EL (cell line): ENCODE measurements at regions not wholly inside any gene's neighbourhood (a gene's known extent, or its start where the extent isn't known, plus 50 kb on each side); places are given as distances from the start of the nearest gene placed in this dataset.

ENCODE experiments used
- DNase-seq: peaks from one replicate; pipeline ENCODE4 v3.0.0-alpha.2; 2016

GRCh38 chr2:80854831-80855230 is 550.3 kb upstream of the LRRTM1 start:
- no peak for DNase-seq

DNA sequence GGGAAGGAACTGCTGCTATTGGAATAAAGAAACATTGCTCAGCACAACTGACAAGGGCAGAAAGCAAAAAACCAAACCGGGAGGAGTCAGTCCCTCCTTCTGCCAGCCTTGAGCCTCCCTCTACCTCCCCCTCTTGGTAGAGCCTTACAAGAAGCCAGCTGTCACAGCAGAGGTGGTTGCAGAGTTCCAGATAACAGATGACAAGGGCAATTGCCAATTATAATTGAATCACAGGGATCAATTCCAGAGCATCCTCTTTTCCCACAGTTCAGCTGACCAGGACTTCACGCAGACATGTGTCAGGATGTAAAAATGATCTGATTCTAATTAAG is 548.2 kb upstream of the LRRTM1 start:
- no peak for DNase-seq

DNA sequence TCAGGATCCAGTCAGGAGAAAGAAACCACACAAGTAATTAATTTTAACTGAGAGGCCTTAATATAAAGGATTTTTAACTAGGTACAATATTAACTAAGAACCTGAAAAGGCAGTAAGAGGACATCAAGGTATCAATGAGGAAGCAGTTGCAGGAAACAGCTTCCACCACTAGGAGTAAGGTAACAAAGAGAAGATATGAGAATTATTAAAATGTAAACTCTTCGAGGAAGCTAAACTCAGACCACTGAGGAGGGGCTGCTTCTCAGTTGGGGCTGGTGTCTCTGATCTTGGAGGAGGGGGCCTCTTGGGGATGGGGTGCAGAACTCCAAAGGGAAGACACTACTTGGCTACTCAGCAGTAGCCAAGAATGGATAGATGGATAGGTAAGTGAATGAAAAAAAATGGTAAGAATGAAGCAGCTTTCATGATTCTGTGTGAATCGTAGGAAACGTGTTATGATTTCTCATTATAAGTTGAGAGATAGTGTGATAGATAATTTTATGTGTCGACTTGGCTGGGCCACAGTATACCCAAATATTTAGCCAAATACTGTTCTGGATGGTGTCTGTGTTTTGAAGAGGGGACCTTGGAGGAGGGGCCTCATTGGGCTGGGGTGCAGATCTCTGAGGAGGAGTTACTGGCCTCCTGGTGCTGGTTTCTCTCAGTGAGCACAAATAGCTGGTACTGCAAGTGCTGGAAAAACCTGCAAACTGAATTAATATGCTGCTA is 547.7 kb upstream of the LRRTM1 start:
- DNase-seq = no peak

- no peak for DNase-seq
Observed at GRCh38 chr2:80830891-80831290, 526.3 kb upstream of the LRRTM1 start.

DNA sequence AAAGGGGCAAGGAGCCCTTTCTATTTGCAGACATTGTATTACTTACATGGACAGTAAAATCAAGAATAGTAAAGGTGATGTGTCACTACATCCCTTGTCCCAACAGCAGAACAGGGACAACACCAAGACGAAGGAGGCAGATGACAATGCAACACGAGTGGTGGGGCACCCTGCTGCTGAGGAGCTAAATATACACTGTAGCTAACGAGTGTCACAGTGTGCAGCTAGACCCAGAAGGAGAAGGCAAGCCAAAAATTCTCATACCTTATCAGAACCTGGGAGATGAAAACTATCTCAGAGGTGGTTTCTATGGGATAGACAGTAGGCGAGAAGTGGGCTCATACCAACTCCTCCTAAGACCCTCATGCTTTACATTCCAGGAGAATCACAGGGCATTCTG is 518.4 kb upstream of the LRRTM1 start:
- no peak for DNase-seq

DNA sequence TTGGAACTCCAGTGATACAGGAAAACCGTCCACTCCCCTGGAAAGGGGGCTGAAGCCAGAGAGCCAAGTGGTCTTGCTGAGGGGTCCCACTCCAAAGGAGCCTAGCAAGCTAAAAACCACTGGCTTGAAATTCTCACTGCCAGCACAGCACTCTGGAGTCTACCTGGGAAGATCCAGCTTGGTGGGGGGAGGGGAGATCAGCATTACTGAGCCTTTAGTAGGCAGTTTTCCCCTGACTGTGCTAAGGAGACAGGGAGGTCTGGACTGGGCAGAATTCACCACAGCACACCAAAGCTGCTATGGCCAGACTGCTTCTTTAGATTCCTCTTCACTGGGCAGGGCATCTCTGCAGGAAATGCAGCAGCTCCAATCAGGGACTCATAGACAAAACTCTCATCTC is 510.7 kb upstream of the LRRTM1 start:
- DNase-seq = no peak

- no peak for DNase-seq
Observed at GRCh38 chr2:80786584-80786983, 482.0 kb upstream of the LRRTM1 start.

- no peak for DNase-seq
Observed at GRCh38 chr2:80778704-80779103, 474.2 kb upstream of the LRRTM1 start.

- DNase-seq = no peak
Observed at GRCh38 chr2:80748592-80748991, 444.0 kb upstream of the LRRTM1 start.

GRCh38 chr2:80737047-80737446 is 432.5 kb upstream of the LRRTM1 start:
- DNase-seq = no peak

DNA sequence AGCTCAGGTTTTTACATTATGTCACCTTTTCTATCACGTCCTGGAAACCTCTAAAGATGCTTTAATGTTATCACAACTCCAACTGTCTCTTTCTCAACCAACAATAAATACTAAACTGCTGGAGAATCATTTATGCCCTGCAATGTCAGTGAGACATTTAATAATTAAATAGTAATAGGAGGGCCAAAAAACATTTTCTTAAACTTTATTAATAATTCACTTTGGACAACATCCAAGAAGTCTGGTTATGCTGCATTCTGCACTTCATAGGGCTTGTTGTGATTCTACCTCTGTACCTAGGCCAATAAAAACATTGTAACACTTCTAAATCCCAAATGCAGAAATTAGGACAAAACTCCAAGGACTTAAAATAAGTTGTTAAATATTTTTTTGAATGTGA is 420.4 kb upstream of the LRRTM1 start:
- DNase-seq = no peak

- no peak for DNase-seq
Observed at GRCh38 chr2:80722803-80723202, 418.3 kb upstream of the LRRTM1 start.

DNA sequence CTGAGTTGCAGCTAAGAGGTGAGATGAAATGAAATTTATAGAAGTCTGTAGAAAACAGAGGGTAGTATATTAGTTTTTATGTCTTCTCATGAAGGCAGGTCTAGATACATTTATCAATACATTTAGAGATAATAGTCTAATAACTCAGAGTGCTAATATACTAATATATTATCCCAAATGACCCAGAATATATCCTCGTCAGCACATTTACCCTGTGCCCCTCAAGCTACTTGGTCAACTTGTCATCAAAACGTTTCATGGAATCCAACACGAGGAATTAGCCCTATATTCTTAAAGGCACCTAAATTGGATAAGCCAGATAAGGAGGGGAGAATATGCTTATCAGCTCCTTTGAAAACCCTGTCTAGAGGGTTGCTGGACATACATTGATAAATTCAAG is 415.1 kb upstream of the LRRTM1 start:
- DNase-seq = no peak

GRCh38 chr2:80715433-80715832 is 410.9 kb upstream of the LRRTM1 start:
- no peak for DNase-seq

DNA sequence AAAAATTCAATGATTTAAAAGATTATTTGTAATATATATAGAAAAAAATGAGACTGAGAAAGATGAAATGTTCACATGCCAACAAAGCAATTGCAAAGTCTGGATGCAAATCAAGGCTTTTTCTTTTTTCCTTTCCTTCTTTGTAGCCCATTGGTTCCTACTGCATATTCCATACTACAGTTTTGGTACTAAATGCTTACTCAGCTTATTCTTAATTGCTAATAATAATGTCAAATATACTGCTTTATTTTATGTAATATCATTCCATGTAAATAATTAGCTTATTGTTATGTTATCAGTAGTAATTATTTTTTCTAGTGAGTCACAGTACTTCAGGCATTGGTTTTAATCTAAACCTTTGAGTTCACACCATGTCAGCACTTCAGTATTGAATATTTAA is 407.4 kb upstream of the LRRTM1 start:
- no peak for DNase-seq

DNA sequence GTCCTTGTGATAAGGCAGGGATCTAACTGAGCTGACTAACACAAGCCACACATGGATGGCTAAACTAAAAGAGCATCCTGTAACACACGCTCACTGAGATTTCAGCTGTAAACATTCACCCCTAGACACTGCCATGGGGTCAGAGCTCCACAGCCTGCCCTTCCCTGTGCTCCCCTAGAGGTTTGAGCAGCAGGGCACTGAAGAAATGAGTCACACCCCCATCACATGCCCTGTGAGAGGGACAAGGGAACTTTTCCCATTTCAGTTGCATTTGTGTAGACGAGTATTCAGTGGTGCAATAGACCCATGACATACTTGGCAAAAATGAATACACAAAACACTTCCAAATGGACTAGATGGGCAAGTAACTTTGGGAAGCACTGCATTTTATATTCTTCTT is 402.4 kb upstream of the LRRTM1 start:
- no peak for DNase-seq

GRCh38 chr2:80706541-80706940 is 402.0 kb upstream of the LRRTM1 start:
- no peak for DNase-seq

DNA sequence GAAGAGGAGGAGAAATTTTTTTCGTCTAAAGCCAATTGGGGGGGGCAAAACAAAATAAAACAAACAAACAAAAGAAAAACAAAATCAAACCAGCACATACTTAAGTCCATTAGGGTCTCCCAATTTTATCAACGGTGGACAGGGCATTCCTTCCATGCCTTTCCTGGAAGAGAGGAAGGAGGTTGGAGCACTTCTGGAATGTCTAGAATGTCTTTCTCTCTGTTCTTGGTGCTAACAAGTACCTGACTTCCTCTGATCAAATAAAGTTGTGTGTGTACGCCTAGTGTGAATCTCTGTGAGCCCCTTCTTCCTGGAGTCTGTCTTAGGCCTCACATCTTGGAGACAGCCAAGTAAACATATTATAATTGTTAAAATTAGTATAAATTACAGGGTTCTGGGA is 399.0 kb upstream of the LRRTM1 start:
- no peak for DNase-seq

DNA sequence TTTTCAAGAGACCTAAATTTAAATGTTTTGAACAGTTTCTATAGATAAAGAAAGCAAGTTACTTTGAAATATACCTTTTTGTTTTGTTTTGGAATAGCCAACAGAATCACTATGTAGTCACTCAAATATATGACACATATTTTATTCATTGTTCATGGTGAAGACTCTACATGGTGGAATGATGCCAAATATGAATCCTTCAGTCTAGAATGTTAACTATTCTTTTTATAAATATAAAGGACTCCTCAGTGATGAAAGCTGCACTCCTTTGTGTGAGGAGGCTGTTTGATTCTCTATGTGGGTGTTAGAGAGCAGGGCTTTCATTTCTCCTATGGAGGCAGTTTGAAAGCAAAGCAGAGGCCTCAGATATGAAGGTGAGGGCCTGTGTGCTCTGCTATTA is 396.4 kb upstream of the LRRTM1 start:
- no peak for DNase-seq
